HEK293T (cell line): ENCODE measurements at regions not wholly inside any gene's neighbourhood (a gene's known extent, or its start where the extent isn't known, plus 50 kb on each side); places are given as distances from the start of the nearest gene placed in this dataset.

Experiments
- FOXA1 ChIP-seq: fragments of 450-650 bp; IDR thresholded peaks from 2 replicates; pipeline ENCODE4 v1.6.1; 2016; ENCODE audit warnings: mild to moderate bottlenecking
- SP1 ChIP-seq: fragments of 450-650 bp; IDR thresholded peaks from 2 replicates; pipeline ENCODE4 v1.6.1; 2017
- TARDBP ChIP-seq: fragments of 450-650 bp; IDR thresholded peaks from 2 replicates; pipeline ENCODE4 v1.6.1; 2016
- ZNF384 ChIP-seq: fragments of 450-650 bp; IDR thresholded peaks from 2 replicates; pipeline ENCODE4 v1.6.1; 2016

DNA sequence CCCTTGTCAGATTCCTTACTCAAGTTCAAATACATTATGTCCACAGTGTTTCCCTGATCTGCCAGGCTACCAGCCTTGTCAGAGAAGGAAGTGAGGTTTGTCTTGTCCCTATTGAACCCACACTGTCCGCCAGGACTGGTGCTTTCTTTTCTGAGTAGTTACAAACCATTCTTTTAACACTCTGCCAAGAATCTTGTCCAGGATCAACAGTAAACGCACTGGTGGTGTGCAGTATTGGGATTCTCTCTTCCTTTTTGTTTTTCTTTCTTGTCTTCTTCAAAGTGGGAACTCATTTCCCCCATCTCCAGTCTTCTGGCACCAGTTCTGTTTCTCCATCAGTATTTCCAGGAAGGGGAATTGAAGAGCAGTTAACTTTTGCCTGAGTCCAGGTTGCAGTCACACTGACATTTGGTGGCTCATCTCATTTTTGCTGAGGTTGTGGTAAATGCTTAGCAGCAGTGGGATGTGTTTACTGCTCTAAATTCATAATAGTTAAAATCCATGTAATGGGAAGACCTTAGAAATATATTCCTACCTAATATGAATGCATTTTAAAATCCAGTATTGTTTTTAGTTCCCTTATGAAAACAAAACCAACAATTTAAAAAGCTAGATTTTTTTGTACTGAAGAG, 295.3 kb downstream of the PRL start:
- TF ChIP-seq TARDBP (no peak), ZNF384 (no peak), SP1 (no peak), FOXA1 (no peak)
